ENCODE measurements at regions not wholly inside any gene's neighbourhood (a gene's known extent, or its start where the extent isn't known, plus 50 kb on each side); places are given as distances from the start of the nearest gene placed in this dataset.
"Not testable (repeated sequence)": the region's sequence is repeated elsewhere in the genome, so short reads cannot be mapped to it uniquely, and the experiment has no call there.

- in situ Hi-C loops (cut with MboI; ENCODE audit: low sequenced_read_pairs); H3K27me3 ChIP-seq (ENCODE audit: low read depth); H3K4me1 ChIP-seq; H3K36me3 ChIP-seq (replicated peaks); H3K4me3 ChIP-seq; H3K9me3 ChIP-seq: not testable (repeated sequence)
- peak in 1 of 2 experiments; percentile 31 for DNase-seq (ENCODE audit: low spot score in 2 of 2)
Observed at GRCh38 chrX:89350024-89350423, 571.7 kb upstream of the TGIF2LX start.

- in situ Hi-C loops (cut with MboI; ENCODE audit: low sequenced_read_pairs); H3K4me3 ChIP-seq; H3K9me3 ChIP-seq; H3K4me1 ChIP-seq; H3K36me3 ChIP-seq (replicated peaks); H3K27me3 ChIP-seq (ENCODE audit: low read depth); DNase-seq (ENCODE audit: low spot score in 2 of 2): not testable (repeated sequence)
Observed at GRCh38 chrX:89369904-89370303, 551.8 kb upstream of the TGIF2LX start.

GRCh38 chrX:89393004-89393403 is 528.7 kb upstream of the TGIF2LX start:
- H3K4me3 ChIP-seq; H3K4me1 ChIP-seq; DNase-seq (ENCODE audit: low spot score in 2 of 2); in situ Hi-C loops (cut with MboI; ENCODE audit: low sequenced_read_pairs); H3K9me3 ChIP-seq; H3K36me3 ChIP-seq (replicated peaks); H3K27me3 ChIP-seq (ENCODE audit: low read depth): not testable (repeated sequence)

- in situ Hi-C loops (cut with MboI; ENCODE audit: low sequenced_read_pairs); H3K27me3 ChIP-seq (ENCODE audit: low read depth); DNase-seq (ENCODE audit: low spot score in 2 of 2): not testable (repeated sequence)
Observed at GRCh38 chrX:89402818-89403217, 518.9 kb upstream of the TGIF2LX start.

GRCh38 chrX:89405148-89405547 is 516.6 kb upstream of the TGIF2LX start:
- in situ Hi-C loops (cut with MboI; ENCODE audit: low sequenced_read_pairs); H3K27me3 ChIP-seq (ENCODE audit: low read depth); H3K4me3 ChIP-seq; H3K36me3 ChIP-seq (replicated peaks); H3K4me1 ChIP-seq; H3K9me3 ChIP-seq; DNase-seq (ENCODE audit: low spot score in 2 of 2): not testable (repeated sequence)

More at GRCh38 chrX:89402818-89403217, 518.9 kb upstream of the TGIF2LX start:
- not testable (repeated sequence) for H3K36me3 ChIP-seq (replicated peaks); H3K4me1 ChIP-seq; H3K9me3 ChIP-seq; H3K4me3 ChIP-seq

- H3K9me3 ChIP-seq; H3K4me1 ChIP-seq; H3K4me3 ChIP-seq; H3K27me3 ChIP-seq (ENCODE audit: low read depth); in situ Hi-C loops (cut with MboI; ENCODE audit: low sequenced_read_pairs); DNase-seq (ENCODE audit: low spot score in 2 of 2); H3K36me3 ChIP-seq (replicated peaks): not testable (repeated sequence)
Observed at GRCh38 chrX:89416930-89417329, 504.8 kb upstream of the TGIF2LX start.

- H3K27me3 ChIP-seq (ENCODE audit: low read depth); H3K4me1 ChIP-seq; H3K9me3 ChIP-seq; in situ Hi-C loops (cut with MboI; ENCODE audit: low sequenced_read_pairs); DNase-seq (ENCODE audit: low spot score in 2 of 2); H3K4me3 ChIP-seq; H3K36me3 ChIP-seq (replicated peaks): not testable (repeated sequence)
Observed at GRCh38 chrX:89432652-89433231, 489.0 kb upstream of the TGIF2LX start.
